Right atrium auricular region (tissue), 2 donors: ENCODE measurements at regions not wholly inside any gene's neighbourhood (a gene's known extent, or its start where the extent isn't known, plus 50 kb on each side); places are given as distances from the start of the nearest gene placed in this dataset.

Experiments
- DNase-seq: peaks from one replicate; pipeline ENCODE4 v3.0.0-alpha.2; 2019; ENCODE audit warnings: low spot score
- H3K27ac ChIP-seq, 2 donors: fragments of 200-600 bp; sonication (generic); 1 replicate in 1 of 2; 2 replicates in 1 of 2; pipeline ENCODE4 v1.5.1; 2016 to 2019
- H3K27me3 ChIP-seq, 2 donors: fragments of 200-600 bp; sonication (generic); one replicate each; pipeline versions ENCODE4 v1.5.1 to v1.6.0; 2017 to 2019
- H3K36me3 ChIP-seq: fragments of 200-600 bp; sonication (generic); one replicate; pipeline ENCODE4 v1.5.1; 2016
- H3K4me1 ChIP-seq, 2 donors: fragments of 200-600 bp; sonication (generic); one replicate each; pipeline versions ENCODE4 v1.5.1 to v1.6.0; 2017 to 2019
- H3K4me3 ChIP-seq, 2 donors: fragments of 200-600 bp; sonication (generic); 1 replicate in 1 of 2; 2 replicates in 1 of 2; pipeline ENCODE4 v1.5.1; 2017 to 2019; ENCODE audit warnings: mild to moderate bottlenecking in 1 of 2, moderate library complexity in 1 of 2
- H3K9me3 ChIP-seq, 2 donors: fragments of 200-600 bp; sonication (generic); one replicate each; pipeline ENCODE4 v1.5.1; 2019
- CTCF ChIP-seq, 2 donors: fragments of 200-600 bp; sonication (generic); IDR thresholded peaks; one replicate each; pipeline ENCODE4 v1.5.1; 2019; ENCODE audit warnings: antibody characterized with exemption in 2 of 2

DNA sequence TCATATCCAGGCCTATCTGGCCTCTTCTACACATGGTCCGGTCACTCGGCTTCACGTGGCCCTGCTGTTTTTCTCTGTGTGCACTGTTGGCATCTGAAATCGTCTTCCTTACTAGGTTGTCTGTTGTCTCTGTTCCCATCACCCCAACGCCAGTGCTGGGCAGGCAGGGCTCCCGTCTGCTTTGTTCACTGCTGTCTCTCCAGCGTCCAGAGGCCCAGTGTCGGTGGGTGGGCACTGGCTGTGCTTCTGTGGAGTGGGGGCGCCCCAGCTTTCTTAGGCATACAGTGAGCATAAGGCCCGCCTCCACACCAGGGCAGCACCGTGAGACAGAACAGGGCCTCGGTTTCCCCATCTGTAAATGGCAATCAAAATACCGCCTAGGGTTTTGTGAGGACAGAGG, 153.1 kb downstream of the BCL11B start:
- no peaks in the 10 kb centered on the region for H3K36me3 ChIP-seq
- H3K4me3 ChIP-seq = no peak overlapping the region
- H3K27me3 ChIP-seq = peaks cover 0 to 4% of the 10 kb centered on the region in 2 donors
- H3K27ac ChIP-seq = no peak overlapping the region
- H3K9me3 ChIP-seq = peaks cover 0 to 11% of the 10 kb centered on the region in 2 donors
- peak; percentile 13 for DNase-seq
- no peak for TF ChIP-seq CTCF (IDR thresholded peaks at IDR 0.05)
- H3K4me1 ChIP-seq = no peaks in the 10 kb centered on the region
